Thyroid gland (tissue), 4 donors: ENCODE measurements at regions not wholly inside any gene's neighbourhood (a gene's known extent, or its start where the extent isn't known, plus 50 kb on each side); places are given as distances from the start of the nearest gene placed in this dataset.

Source experiments
- DNase-seq, 2 donors: peaks; one replicate each; pipeline ENCODE4 v3.0.0-alpha.2; 2019
- H3K27ac ChIP-seq, 3 donors: fragments of 200-600 bp; sonication (generic); 1 replicate in 2 of 3; 2 replicates in 1 of 3; pipeline ENCODE4 v1.5.1; 2016 to 2019; ENCODE audit warnings: mild to moderate bottlenecking in 1 of 3, moderate library complexity in 1 of 3
- H3K27me3 ChIP-seq: fragments of 200-600 bp; sonication (generic); one replicate; pipeline ENCODE4 v1.5.1; 2019
- H3K36me3 ChIP-seq, 2 donors: fragments of 200-600 bp; sonication (generic); one replicate each; pipeline ENCODE4 v1.5.1; 2016 to 2019
- H3K4me1 ChIP-seq, 2 donors: fragments of 200-600 bp; sonication (generic); one replicate each; pipeline ENCODE4 v1.5.1; 2017 to 2019
- H3K4me3 ChIP-seq, 3 donors: fragments of 200-600 bp; sonication (generic); replicated peaks in 1 of 3; 1 replicate in 2 of 3; 2 replicates in 1 of 3; pipeline ENCODE4 v1.5.1; 2016; ENCODE audit warnings: mild to moderate bottlenecking in 1 of 3
- H3K9me3 ChIP-seq: fragments of 200-600 bp; sonication (generic); one replicate; pipeline ENCODE4 v1.5.1; 2017
- POLR2A ChIP-seq, 2 donors: fragments of 450-650 bp; IDR thresholded peaks; one replicate each; pipeline ENCODE4 v1.6.1; 2017; ENCODE audit warnings: antibody characterized with exemption in 2 of 2, mild to moderate bottlenecking in 2 of 2, moderate library complexity in 1 of 2
- WGBS, 2 donors: methylation state at CpG; one replicate each; pipeline ENCODE4 v1.1.5; 2017; 5-methylcytosine and 5-hydroxymethylcytosine counted together
- intact Hi-C: fragments of 100-400 bp; cut with DNase I; formaldehyde crosslinking; loops from one replicate; pipeline ENCODE4 v1.15.1; 2023
- TF ChIP-seq, protein P1 (sequence below), 6 experiments: fragments of 200-600 bp in 3 of 6; fragments of 450-650 bp in 3 of 6; sonication (generic) in 3 of 6; IDR thresholded peaks; one replicate each; pipeline ENCODE4 v1.5.1; 2016 to 2019; ENCODE audit warnings: antibody characterized with exemption in 6 of 6, mild to moderate bottlenecking in 2 of 6, inconsistent platforms in 1 of 6, moderate library complexity in 1 of 6

DNA sequence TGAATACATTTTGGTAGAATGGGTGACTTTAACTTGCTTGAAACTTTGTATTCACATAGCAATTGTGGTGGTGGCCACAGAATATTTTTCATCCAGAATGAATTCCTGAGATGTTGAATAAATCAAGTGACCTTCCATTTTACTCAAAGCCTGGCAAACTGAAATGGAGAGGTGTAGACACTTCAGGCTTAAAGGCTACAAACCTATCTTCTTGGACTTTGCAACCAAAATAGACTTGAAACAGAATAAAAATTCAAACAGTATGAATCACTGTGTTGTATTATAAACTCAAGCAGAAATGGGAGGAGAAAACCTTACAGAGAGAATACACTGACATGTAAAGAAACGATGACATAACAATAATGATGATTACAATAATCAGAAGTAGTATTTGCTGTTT lies 371.6 kb downstream of the BCKDHB start:
- no peak overlapping the region for H3K4me3 ChIP-seq
- WGBS, 2 donors, result 93 to 96% methylated on average over 1 of the region's 1 CpG
- H3K9me3 ChIP-seq, result no peaks in the 10 kb centered on the region
- no peaks in the 10 kb centered on the region for H3K27me3 ChIP-seq
- no peaks in the 10 kb centered on the region for H3K36me3 ChIP-seq
- no peak for TF ChIP-seq POLR2A (IDR thresholded peaks at IDR 0.05)
- TF ChIP-seq, protein P1, sequence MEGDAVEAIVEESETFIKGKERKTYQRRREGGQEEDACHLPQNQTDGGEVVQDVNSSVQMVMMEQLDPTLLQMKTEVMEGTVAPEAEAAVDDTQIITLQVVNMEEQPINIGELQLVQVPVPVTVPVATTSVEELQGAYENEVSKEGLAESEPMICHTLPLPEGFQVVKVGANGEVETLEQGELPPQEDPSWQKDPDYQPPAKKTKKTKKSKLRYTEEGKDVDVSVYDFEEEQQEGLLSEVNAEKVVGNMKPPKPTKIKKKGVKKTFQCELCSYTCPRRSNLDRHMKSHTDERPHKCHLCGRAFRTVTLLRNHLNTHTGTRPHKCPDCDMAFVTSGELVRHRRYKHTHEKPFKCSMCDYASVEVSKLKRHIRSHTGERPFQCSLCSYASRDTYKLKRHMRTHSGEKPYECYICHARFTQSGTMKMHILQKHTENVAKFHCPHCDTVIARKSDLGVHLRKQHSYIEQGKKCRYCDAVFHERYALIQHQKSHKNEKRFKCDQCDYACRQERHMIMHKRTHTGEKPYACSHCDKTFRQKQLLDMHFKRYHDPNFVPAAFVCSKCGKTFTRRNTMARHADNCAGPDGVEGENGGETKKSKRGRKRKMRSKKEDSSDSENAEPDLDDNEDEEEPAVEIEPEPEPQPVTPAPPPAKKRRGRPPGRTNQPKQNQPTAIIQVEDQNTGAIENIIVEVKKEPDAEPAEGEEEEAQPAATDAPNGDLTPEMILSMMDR (IDR thresholded peaks at IDR 0.05), result no peak
- H3K27ac ChIP-seq, result no peak overlapping the region
- intact Hi-C loops, result no loop called here
- DNase-seq, result no peak
- no peaks in the 10 kb centered on the region for H3K4me1 ChIP-seq

DNA sequence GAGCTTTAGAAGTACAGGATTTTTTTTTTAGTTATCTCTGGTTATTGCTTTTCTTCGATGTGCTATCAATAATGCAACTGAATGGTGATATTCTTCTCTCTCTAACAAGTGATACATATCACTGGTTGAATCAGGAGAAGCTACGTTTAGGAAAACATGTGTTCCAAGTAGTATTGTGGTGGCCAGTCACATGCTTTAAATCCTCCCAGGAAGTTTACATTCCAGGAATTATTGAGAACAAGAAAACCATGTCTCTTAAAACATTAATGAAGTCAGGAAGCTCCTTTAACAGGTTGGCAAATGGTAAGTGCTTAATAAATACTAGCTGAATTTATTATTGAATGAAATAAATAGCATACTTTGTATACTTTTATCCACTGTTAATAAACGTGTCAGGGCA lies 371.1 kb downstream of the BCKDHB start:
- TF ChIP-seq POLR2A (IDR thresholded peaks at IDR 0.05), result no peak
- TF ChIP-seq, protein P1 (IDR thresholded peaks at IDR 0.05), result no peak
- Histone ChIP-seq H3K4me1 (no peaks in the 10 kb centered on the region), H3K27ac (no peak overlapping the region), H3K36me3 (no peaks in the 10 kb centered on the region), H3K4me3 (no peak overlapping the region), H3K27me3 (no peaks in the 10 kb centered on the region), H3K9me3 (no peaks in the 10 kb centered on the region)
- intact Hi-C loops, result no loop called here
- WGBS, 2 donors, result 54 to 56% methylated on average over 3 of the region's 3 CpGs
- no peak for DNase-seq

DNA sequence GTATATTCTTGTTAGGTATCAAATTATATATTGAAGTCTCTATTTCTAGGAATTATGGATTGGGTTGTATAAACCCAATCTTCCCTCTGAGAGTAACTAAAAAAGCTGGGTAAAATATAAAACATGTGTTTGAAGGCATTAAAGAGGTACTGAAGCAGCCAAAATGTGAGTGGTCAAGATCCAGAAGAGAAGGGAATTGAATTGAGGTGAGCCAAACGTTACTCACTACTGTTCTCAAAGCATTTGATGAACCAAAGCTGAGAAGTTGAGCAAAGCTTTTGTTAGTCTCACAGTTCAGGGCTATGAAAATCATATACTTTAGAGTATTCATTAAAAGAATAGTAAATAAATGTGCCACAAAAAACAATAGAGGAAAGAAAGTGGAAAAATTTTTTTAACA lies 365.8 kb downstream of the BCKDHB start:
- no peaks in the 10 kb centered on the region for H3K27me3 ChIP-seq
- 73 to 74% methylated on average over 1 of the region's 1 CpG for WGBS, 2 donors
- no peaks in the 10 kb centered on the region for H3K9me3 ChIP-seq
- TF ChIP-seq POLR2A (IDR thresholded peaks at IDR 0.05), result no peak
- TF ChIP-seq, protein P1 (IDR thresholded peaks at IDR 0.05), result no peak
- intact Hi-C loops, result no loop called here
- no peak for DNase-seq
- H3K4me3 ChIP-seq, result no peak overlapping the region
- no peaks in the 10 kb centered on the region for H3K36me3 ChIP-seq
- no peaks in the 10 kb centered on the region for H3K4me1 ChIP-seq
- no peak overlapping the region for H3K27ac ChIP-seq

DNA sequence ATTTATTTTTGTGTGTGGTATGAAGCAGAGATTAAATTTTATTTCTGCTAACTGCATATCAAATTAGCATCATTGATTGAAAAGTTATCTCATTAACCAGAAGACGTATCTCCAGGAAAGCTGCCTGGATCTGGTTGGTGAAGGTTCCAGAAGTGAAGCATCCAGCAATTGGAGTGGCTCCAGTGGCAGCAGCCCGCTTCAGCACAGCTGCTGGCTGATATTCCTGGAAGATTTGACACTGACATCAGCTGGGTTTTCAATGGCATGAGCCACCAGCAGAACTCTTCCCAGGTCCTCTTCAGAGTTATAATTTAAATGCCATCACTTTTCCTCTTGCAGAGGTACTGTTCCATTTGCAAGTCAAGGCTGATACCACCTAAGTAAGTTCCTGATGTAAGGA lies 363.5 kb downstream of the BCKDHB start:
- Histone ChIP-seq H3K27me3 (no peaks in the 10 kb centered on the region), H3K36me3 (no peaks in the 10 kb centered on the region), H3K27ac (no peak overlapping the region), H3K4me3 (no peak overlapping the region), H3K9me3 (no peaks in the 10 kb centered on the region), H3K4me1 (no peaks in the 10 kb centered on the region)
- TF ChIP-seq, protein P1 (IDR thresholded peaks at IDR 0.05), result no peak
- no peak for TF ChIP-seq POLR2A (IDR thresholded peaks at IDR 0.05)
- 78 to 93% methylated on average over 2 of the region's 2 CpGs for WGBS, 2 donors
- intact Hi-C loops, result no loop called here
- no peak for DNase-seq

DNA sequence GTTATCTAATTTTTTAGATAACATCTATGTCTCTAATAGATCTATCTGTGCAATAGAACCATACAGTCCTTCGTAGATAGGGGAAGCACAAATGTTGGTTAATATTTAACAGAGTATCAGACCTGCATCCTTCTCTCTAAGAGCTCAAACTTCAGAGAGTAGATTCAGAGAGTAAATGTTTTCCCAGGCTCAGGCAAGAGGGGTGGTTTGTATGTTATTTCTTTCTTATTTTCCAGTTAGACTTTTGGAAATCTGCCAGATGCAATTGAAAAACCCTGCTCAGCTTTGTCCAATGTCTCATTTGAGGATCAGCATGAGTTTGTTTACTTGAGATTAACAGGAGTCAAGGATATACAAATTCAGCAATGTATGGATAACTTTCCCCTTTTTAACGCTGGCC lies 361.9 kb downstream of the BCKDHB start:
- 71 to 74% methylated on average over 2 of the region's 2 CpGs for WGBS, 2 donors
- TF ChIP-seq, protein P1 (IDR thresholded peaks at IDR 0.05), result no peak
- TF ChIP-seq POLR2A (IDR thresholded peaks at IDR 0.05), result no peak
- Histone ChIP-seq H3K9me3 (no peaks in the 10 kb centered on the region), H3K4me3 (no peak overlapping the region), H3K27me3 (no peaks in the 10 kb centered on the region), H3K27ac (no peak overlapping the region), H3K36me3 (no peaks in the 10 kb centered on the region), H3K4me1 (no peaks in the 10 kb centered on the region)
- no peak for DNase-seq
- intact Hi-C loops, result no loop called here
